ENCODE measurements at regions not wholly inside any gene's neighbourhood (a gene's known extent, or its start where the extent isn't known, plus 50 kb on each side); places are given as distances from the start of the nearest gene placed in this dataset.
A peak's percentile ranks its signal among the peaks of the same experiment; 100 is the strongest.

- Histone ChIP-seq H4K20me1 (no peaks in the 10 kb centered on the region), H3K9me3 (peaks cover 9% of the 10 kb centered on the region; the same call in 1 of the 2 replicates), H3K27me3 (no peaks in the 10 kb centered on the region), H3K9ac (no peak overlapping the region), H3K27ac (no peak overlapping the region), H3K4me1 (no peaks in the 10 kb centered on the region), H3K36me3 (no peaks in the 10 kb centered on the region), H3K4me2 (no peak overlapping the region), H3K4me3 (no peak overlapping the region)
- no peak for TF ChIP-seq Cebpa-rat (IDR thresholded peaks at IDR 0.05)
These were observed 59.0 kb downstream of the RPS29 start for GRCh38 chr14:49527221-49527620.

DNA sequence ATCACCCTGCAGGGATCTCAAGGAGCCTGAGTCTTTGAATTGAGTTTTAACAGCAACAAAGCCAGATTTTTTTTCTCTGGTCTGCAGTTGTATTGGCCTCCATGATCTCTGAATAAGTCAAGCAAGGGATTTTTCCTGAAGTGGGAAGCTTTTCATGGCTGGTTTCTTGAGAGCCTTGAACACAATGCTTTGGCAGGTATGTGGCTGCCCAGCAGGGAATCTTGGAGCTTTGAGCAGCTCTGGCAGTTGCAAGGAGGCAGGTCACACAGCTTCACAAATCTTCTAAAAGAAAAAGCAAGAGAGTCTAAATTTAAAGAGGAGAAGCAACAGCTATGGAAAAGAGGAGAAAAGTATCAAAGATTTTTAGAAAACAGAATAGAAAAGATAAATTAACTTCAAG, 60.1 kb downstream of the RPS29 start:
- Histone ChIP-seq H4K20me1 (no peaks in the 10 kb centered on the region), H3K9me3 (peaks cover 7% of the 10 kb centered on the region; the same call in 1 of the 2 replicates), H3K27ac (no peak overlapping the region), H3K4me1 (no peaks in the 10 kb centered on the region), H3K4me3 (no peak overlapping the region), H3K4me2 (no peak overlapping the region), H3K27me3 (no peaks in the 10 kb centered on the region), H3K36me3 (no peaks in the 10 kb centered on the region), H3K9ac (no peak overlapping the region)
- no peak for TF ChIP-seq Cebpa-rat (IDR thresholded peaks at IDR 0.05)

- Histone ChIP-seq H3K4me1 (no peaks in the 10 kb centered on the region), H3K27me3 (no peaks in the 10 kb centered on the region), H3K36me3 (no peaks in the 10 kb centered on the region), H3K4me3 (no peak overlapping the region), H3K9me3 (no peaks in the 10 kb centered on the region), H3K9ac (no peak overlapping the region), H3K4me2 (no peak overlapping the region), H3K27ac (no peak overlapping the region), H4K20me1 (no peaks in the 10 kb centered on the region)
- TF ChIP-seq Cebpa-rat (IDR thresholded peaks at IDR 0.05) = no peak
These were observed 69.9 kb downstream of the RPS29 start for GRCh38 chr14:49516286-49516685.

- Histone ChIP-seq H3K9ac (no peak overlapping the region), H3K4me2 (no peak overlapping the region), H4K20me1 (no peaks in the 10 kb centered on the region), H3K27ac (no peak overlapping the region), H3K4me1 (no peaks in the 10 kb centered on the region), H3K9me3 (no peaks in the 10 kb centered on the region), H3K27me3 (no peaks in the 10 kb centered on the region), H3K4me3 (no peak overlapping the region), H3K36me3 (no peaks in the 10 kb centered on the region)
- TF ChIP-seq Cebpa-rat (IDR thresholded peaks at IDR 0.05) = no peak
These were observed 73.6 kb downstream of the RPS29 start for GRCh38 chr14:49512571-49512970.

- no peaks in the 10 kb centered on the region for H4K20me1 ChIP-seq
- H3K27me3 ChIP-seq = no peaks in the 10 kb centered on the region
- no peaks in the 10 kb centered on the region for H3K36me3 ChIP-seq
- no peaks in the 10 kb centered on the region for H3K4me1 ChIP-seq
- H3K9me3 ChIP-seq = no peaks in the 10 kb centered on the region
- TF ChIP-seq Cebpa-rat (IDR thresholded peaks at IDR 0.05) = no peak
- no peak overlapping the region for H3K9ac ChIP-seq
- no peak overlapping the region for H3K27ac ChIP-seq
- no peak overlapping the region for H3K4me2 ChIP-seq
- H3K4me3 ChIP-seq = no peak overlapping the region
These were observed 74.0 kb downstream of the RPS29 start for GRCh38 chr14:49512147-49512551.

- Histone ChIP-seq H3K4me3 (no peak overlapping the region), H3K9ac (no peak overlapping the region), H3K4me2 (no peak overlapping the region), H3K4me1 (peaks cover 12% of the 10 kb centered on the region), H4K20me1 (no peaks in the 10 kb centered on the region), H3K9me3 (no peaks in the 10 kb centered on the region), H3K36me3 (no peaks in the 10 kb centered on the region), H3K27me3 (no peaks in the 10 kb centered on the region), H3K27ac (no peak overlapping the region)
- no peak for TF ChIP-seq Cebpa-rat (IDR thresholded peaks at IDR 0.05)
These were observed 78.1 kb downstream of the RPS29 start for GRCh38 chr14:49508124-49508523.

- no peak overlapping the region for H3K27ac ChIP-seq
- H3K4me1 ChIP-seq = peaks cover 17% of the 10 kb centered on the region
- TF ChIP-seq Cebpa-rat (IDR thresholded peaks at IDR 0.05) = no peak
- no peaks in the 10 kb centered on the region for H3K27me3 ChIP-seq
- no peak overlapping the region for H3K9ac ChIP-seq
- no peak overlapping the region for H3K4me2 ChIP-seq
- H3K36me3 ChIP-seq = no peaks in the 10 kb centered on the region
- H3K9me3 ChIP-seq = no peaks in the 10 kb centered on the region
- no peak overlapping the region for H3K4me3 ChIP-seq
- H4K20me1 ChIP-seq = no peaks in the 10 kb centered on the region
These were observed 79.5 kb downstream of the RPS29 start for GRCh38 chr14:49506650-49507049.

DNA sequence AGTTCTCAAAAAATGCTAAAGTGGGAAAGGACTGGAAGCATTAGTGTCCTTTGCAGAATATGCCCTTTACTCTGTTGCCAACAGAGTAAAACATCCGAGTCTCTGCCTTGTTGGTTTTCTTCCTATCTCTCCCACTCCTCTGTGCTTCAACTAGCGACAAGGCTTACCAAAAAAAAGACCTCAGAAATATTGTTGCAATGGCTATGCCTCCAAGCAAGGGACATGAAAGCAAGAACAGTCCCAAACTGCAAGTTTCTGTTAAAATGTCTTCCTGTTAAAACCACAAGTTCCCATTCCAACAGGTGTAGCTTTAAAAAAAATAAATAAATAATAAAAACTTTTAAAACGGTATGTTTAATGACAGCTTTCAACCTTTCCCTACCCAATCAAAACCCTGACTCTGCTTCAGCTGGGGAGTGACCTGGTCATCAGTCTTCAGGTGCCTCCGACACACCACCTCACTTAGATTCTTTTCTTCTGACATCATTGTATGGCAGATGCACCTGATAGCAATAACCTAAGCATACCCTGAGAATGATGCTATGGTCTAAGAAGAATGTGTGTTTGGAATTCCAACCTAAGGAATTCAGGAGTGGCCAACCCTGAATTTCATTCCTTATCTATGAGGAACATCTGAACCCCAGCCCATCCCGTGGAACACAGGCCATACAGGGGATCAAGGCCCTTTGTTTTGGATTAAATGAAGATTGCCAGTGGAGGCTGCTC, 81.0 kb downstream of the RPS29 start:
- Histone ChIP-seq H3K4me3 (no peak overlapping the region), H3K4me2 (peak overlapping the region; percentile 27; the same call in 1 of the 2 replicates), H3K27ac (no peak overlapping the region), H3K9me3 (no peaks in the 10 kb centered on the region), H3K4me1 (peaks cover 20% of the 10 kb centered on the region), H4K20me1 (no peaks in the 10 kb centered on the region), H3K27me3 (no peaks in the 10 kb centered on the region), H3K36me3 (no peaks in the 10 kb centered on the region), H3K9ac (no peak overlapping the region)
- no peak for TF ChIP-seq Cebpa-rat (IDR thresholded peaks at IDR 0.05)

DNA sequence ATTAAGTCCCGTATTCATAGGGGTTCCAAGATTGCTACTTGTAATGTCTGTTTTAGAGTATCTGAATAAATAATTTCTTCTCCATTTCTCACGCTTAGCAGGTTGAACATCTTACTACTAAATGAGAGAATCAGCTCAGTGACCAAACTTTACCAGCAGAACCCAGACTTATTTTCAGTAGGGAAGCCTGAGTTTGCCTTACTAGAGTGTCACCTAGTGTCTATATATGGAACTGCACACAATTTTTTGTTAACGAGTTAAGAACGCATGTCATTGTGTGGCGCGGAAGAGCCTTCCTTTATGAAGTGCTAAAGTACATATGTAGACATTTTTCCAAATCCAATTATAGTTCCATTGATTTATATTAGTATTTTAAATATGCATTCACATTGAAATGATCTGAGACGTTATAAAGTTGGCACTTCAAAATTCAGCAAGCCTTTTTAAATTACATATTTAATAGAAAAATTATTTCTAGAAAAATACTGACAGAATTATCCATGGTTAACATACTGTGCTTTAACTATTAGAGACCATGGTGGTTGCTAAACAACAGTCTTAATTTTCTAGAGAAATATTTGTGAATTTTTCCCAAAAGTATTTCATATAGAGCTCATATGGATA, 88.3 kb downstream of the RPS29 start:
- Histone ChIP-seq H3K4me1 (peaks cover 8% of the 10 kb centered on the region; the same call in 1 of the 2 replicates), H3K9ac (no peak overlapping the region)
- no peak for TF ChIP-seq Cebpa-rat (IDR thresholded peaks at IDR 0.05)

DNA sequence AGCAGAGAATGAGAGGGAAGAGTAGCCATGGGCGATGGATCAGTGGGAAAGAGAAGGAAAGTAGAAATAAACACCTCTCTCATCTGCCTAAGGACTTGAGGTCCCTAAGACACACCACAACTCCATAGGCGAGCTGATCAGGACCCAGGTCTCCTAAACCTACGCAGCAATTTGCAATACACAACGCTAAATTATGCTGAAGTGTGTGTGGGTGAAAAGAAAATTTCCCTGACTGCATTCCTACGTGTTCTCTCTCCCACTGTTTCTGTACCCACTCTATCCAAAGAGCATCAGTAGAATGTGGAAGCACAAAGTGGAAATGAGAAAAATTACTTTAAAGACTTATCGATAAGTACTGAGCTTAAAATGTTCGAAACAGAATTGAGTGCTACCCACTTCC, 88.9 kb downstream of the RPS29 start:
- no peak overlapping the region for H3K9ac ChIP-seq
- no peak overlapping the region for H3K27ac ChIP-seq
- H3K4me2 ChIP-seq = no peak overlapping the region
- TF ChIP-seq Cebpa-rat (IDR thresholded peaks at IDR 0.05) = no peak
- H3K9me3 ChIP-seq = no peaks in the 10 kb centered on the region
- H3K27me3 ChIP-seq = no peaks in the 10 kb centered on the region
- peaks cover 8% of the 10 kb centered on the region; the same call in 1 of the 2 replicates for H3K4me1 ChIP-seq
- H4K20me1 ChIP-seq = no peaks in the 10 kb centered on the region
- no peaks in the 10 kb centered on the region for H3K36me3 ChIP-seq
- H3K4me3 ChIP-seq = no peak overlapping the region

More for the DNA sequence above, 88.3 kb downstream of the RPS29 start:
- Histone ChIP-seq H3K4me3 (no peak overlapping the region), H3K36me3 (no peaks in the 10 kb centered on the region), H3K27ac (no peak overlapping the region), H3K27me3 (no peaks in the 10 kb centered on the region), H4K20me1 (no peaks in the 10 kb centered on the region), H3K9me3 (no peaks in the 10 kb centered on the region), H3K4me2 (no peak overlapping the region)
